CD14-positive monocyte (primary cell): ENCODE measurements at regions not wholly inside any gene's neighbourhood (a gene's known extent, or its start where the extent isn't known, plus 50 kb on each side); places are given as distances from the start of the nearest gene placed in this dataset.
A peak's percentile ranks its signal among the peaks of the same experiment; 100 is the strongest.

ENCODE experiments used
- DNase-seq, 3 donors: peaks; one replicate each; pipeline ENCODE4 v3.0.0-alpha.2; 2011 to 2022
- H2AFZ ChIP-seq: 2 replicates; pipeline ENCODE4 v1.6.0; 2012; ENCODE audit warnings: mild to moderate bottlenecking, low read depth, low read length, inconsistent platforms; ENCODE audit not compliant: insufficient read depth, poor library complexity, severe bottlenecking
- H3K27ac ChIP-seq, 2 donors: 1 replicate in 1 of 2; 2 replicates in 1 of 2; pipeline ENCODE4 v1.5.1; 2012 to 2013; ENCODE audit warnings: low read length in 2 of 2, control low read depth in 1 of 2, inconsistent platforms in 1 of 2, low read depth in 1 of 2, mild to moderate bottlenecking in 1 of 2
- H3K27me3 ChIP-seq, 2 donors: one replicate each; pipeline versions ENCODE4 v1.6.0 to v1.6.1; 2011 to 2013; ENCODE audit warnings: low read length in 2 of 2; ENCODE audit not compliant: control insufficient read depth in 2 of 2, insufficient read depth in 2 of 2
- H3K36me3 ChIP-seq, 2 donors: replicated peaks in 1 of 2; 1 replicate in 1 of 2; 2 replicates in 1 of 2; pipeline versions ENCODE4 v1.5.1 to v1.6.1; 2012 to 2013; ENCODE audit warnings: low read length in 2 of 2, control low read depth in 1 of 2, inconsistent platforms in 1 of 2, mild to moderate bottlenecking in 1 of 2; ENCODE audit not compliant: insufficient read depth in 2 of 2, control insufficient read depth in 1 of 2
- H3K4me1 ChIP-seq, 2 donors: 1 replicate in 1 of 2; 2 replicates in 1 of 2; pipeline versions ENCODE4 v1.5.1 to v1.6.1; 2012 to 2013; ENCODE audit warnings: low read length in 2 of 2, control low read depth in 1 of 2, inconsistent platforms in 1 of 2, mild to moderate bottlenecking in 1 of 2, moderate library complexity in 1 of 2; ENCODE audit not compliant: insufficient read depth in 2 of 2, control insufficient read depth in 1 of 2
- H3K4me2 ChIP-seq: replicated peaks from 2 replicates; pipeline ENCODE3; 2012; ENCODE audit warnings: low read length, moderate library complexity, mild to moderate bottlenecking; ENCODE audit not compliant: poor library complexity, severe bottlenecking; ENCODE audit errors: extremely low read depth
- H3K4me3 ChIP-seq, 3 experiments: fragments of 200-600 bp in 1 of 3; sonication (generic) in 1 of 3; replicated peaks in 1 of 3; 1 replicate in 2 of 3; 2 replicates in 1 of 3; pipeline ENCODE4 v1.5.1; 2011 to 2013; ENCODE audit warnings: low read length in 3 of 3, mild to moderate bottlenecking in 3 of 3, control low read depth in 2 of 3, low read depth in 2 of 3, inconsistent platforms in 1 of 3, moderate library complexity in 1 of 3
- H3K79me2 ChIP-seq: 2 replicates; pipeline ENCODE4 v1.6.0; 2012; ENCODE audit warnings: mild to moderate bottlenecking, control low read depth, inconsistent platforms, low read length, moderate library complexity; ENCODE audit not compliant: insufficient read depth
- H3K9ac ChIP-seq: 2 replicates; pipeline ENCODE4 v1.6.0; 2017; ENCODE audit warnings: low read length, mild to moderate bottlenecking; ENCODE audit not compliant: insufficient read depth, poor library complexity, severe bottlenecking
- H3K9me3 ChIP-seq, 2 donors: replicated peaks in 1 of 2; 1 replicate in 1 of 2; 2 replicates in 1 of 2; pipeline versions ENCODE4 v1.5.1 to v1.6.1; 2012 to 2013; ENCODE audit warnings: low read length in 2 of 2, control low read depth in 1 of 2; ENCODE audit not compliant: control insufficient read depth in 1 of 2, insufficient read depth in 1 of 2
- H4K20me1 ChIP-seq: 2 replicates; pipeline ENCODE4 v1.6.0; 2012; ENCODE audit warnings: mild to moderate bottlenecking, low read length, control low read depth, moderate library complexity; ENCODE audit not compliant: insufficient read depth
- H3K27ac Mint-ChIP-seq, 7 donors: one replicate each; pipeline ENCODE4 v1.8.0; 2020; ENCODE audit warnings: mild to moderate bottlenecking in 7 of 7, mixed read lengths in 7 of 7, moderate library complexity in 6 of 7, inconsistent platforms in 2 of 7
- H3K27me3 Mint-ChIP-seq, 3 donors: one replicate each; pipeline ENCODE4 v1.8.0; 2021 to 2022; ENCODE audit warnings: low read depth in 3 of 3, mild to moderate bottlenecking in 3 of 3, mixed read lengths in 3 of 3, moderate library complexity in 3 of 3, inconsistent platforms in 1 of 3
- H3K36me3 Mint-ChIP-seq, 2 donors: one replicate each; pipeline ENCODE4 v1.8.0; 2020; ENCODE audit warnings: mixed read lengths in 2 of 2, inconsistent platforms in 1 of 2, mild to moderate bottlenecking in 1 of 2
- H3K4me1 Mint-ChIP-seq: one replicate; pipeline ENCODE4 v1.8.0; 2020; ENCODE audit warnings: mild to moderate bottlenecking, mixed read lengths
- H3K4me3 Mint-ChIP-seq, 2 donors: one replicate each; pipeline ENCODE4 v1.8.0; 2020; ENCODE audit warnings: mild to moderate bottlenecking in 2 of 2, mixed read lengths in 2 of 2, moderate library complexity in 1 of 2
- H3K9me3 Mint-ChIP-seq, 7 donors: one replicate each; pipeline ENCODE4 v1.8.0; 2020 to 2022; ENCODE audit warnings: mixed read lengths in 7 of 7, mild to moderate bottlenecking in 6 of 7, moderate library complexity in 6 of 7, inconsistent platforms in 2 of 7
- WGBS: methylation state at CpG from one replicate; pipeline ENCODE4 v1.1.5; 2013; ENCODE audit warnings: missing lambda C conversion rate; ENCODE audit not compliant: insufficient coverage; 5-methylcytosine and 5-hydroxymethylcytosine counted together
- intact Hi-C, 2 donors: fragments of 100-400 bp; cut with micrococcal nuclease; formaldehyde crosslinking; loops; one replicate each; pipeline versions ENCODE4 v1.15.0 to v1.15.1; 2023
- TF ChIP-seq, protein P1 (sequence below): fragments of 200-600 bp; IDR thresholded peaks from one replicate; pipeline ENCODE4 v1.8.0; 2022; ENCODE audit warnings: antibody characterized with exemption, mild to moderate bottlenecking

- peaks cover 3 to 11% (median 9%) of the 10 kb centered on the region in 7 donors for H3K9me3 Mint-ChIP-seq
- H3K4me1 Mint-ChIP-seq: peaks cover 19% of the 10 kb centered on the region
- intact Hi-C loops: no loop called here
- no peaks in the 10 kb centered on the region for H3K79me2 ChIP-seq
- H3K27ac Mint-ChIP-seq: no peak overlapping the region
- 78% methylated on average over 1 of the region's 2 CpGs for WGBS
- H3K4me3 Mint-ChIP-seq: no peak overlapping the region
- TF ChIP-seq, protein P1, sequence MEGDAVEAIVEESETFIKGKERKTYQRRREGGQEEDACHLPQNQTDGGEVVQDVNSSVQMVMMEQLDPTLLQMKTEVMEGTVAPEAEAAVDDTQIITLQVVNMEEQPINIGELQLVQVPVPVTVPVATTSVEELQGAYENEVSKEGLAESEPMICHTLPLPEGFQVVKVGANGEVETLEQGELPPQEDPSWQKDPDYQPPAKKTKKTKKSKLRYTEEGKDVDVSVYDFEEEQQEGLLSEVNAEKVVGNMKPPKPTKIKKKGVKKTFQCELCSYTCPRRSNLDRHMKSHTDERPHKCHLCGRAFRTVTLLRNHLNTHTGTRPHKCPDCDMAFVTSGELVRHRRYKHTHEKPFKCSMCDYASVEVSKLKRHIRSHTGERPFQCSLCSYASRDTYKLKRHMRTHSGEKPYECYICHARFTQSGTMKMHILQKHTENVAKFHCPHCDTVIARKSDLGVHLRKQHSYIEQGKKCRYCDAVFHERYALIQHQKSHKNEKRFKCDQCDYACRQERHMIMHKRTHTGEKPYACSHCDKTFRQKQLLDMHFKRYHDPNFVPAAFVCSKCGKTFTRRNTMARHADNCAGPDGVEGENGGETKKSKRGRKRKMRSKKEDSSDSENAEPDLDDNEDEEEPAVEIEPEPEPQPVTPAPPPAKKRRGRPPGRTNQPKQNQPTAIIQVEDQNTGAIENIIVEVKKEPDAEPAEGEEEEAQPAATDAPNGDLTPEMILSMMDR: no peak
- H3K9ac ChIP-seq: no peak overlapping the region
- no peak overlapping the region for H2AFZ ChIP-seq
- H3K4me3 ChIP-seq: no peak overlapping the region
- H3K4me2 ChIP-seq: no peak overlapping the region
- peaks cover 0 to 15% of the 10 kb centered on the region in 2 donors for H3K4me1 ChIP-seq
- H3K27me3 Mint-ChIP-seq: peaks cover 0 to 2% (median 0%) of the 10 kb centered on the region in 3 donors
- no peaks in the 10 kb centered on the region for H3K27me3 ChIP-seq
- no peaks in the 10 kb centered on the region for H3K36me3 ChIP-seq
- no peaks in the 10 kb centered on the region for H3K9me3 ChIP-seq
- no peak for DNase-seq
- no peaks in the 10 kb centered on the region for H4K20me1 ChIP-seq
- H3K27ac ChIP-seq: no peak overlapping the region
- H3K36me3 Mint-ChIP-seq: no peaks in the 10 kb centered on the region
Measured at GRCh38 chr6:156638581-156638980, 138.6 kb upstream of the ARID1B start.

- intact Hi-C loops: no loop called here
- peak overlapping the region in 1 of 2 donors; percentile 46 for H3K27ac ChIP-seq
- no peaks in the 10 kb centered on the region for H3K36me3 Mint-ChIP-seq
- H3K9ac ChIP-seq: no peak overlapping the region
- H3K9me3 ChIP-seq: peaks cover 0 to 5% of the 10 kb centered on the region in 2 donors
- H3K27me3 ChIP-seq: no peaks in the 10 kb centered on the region
- no peaks in the 10 kb centered on the region for H4K20me1 ChIP-seq
- peaks cover 0 to 9% (median 2%) of the 10 kb centered on the region in 7 donors for H3K9me3 Mint-ChIP-seq
- H3K4me3 Mint-ChIP-seq: peak overlapping the region; percentile 74 to 91
- peak overlapping the region; percentile 72 for H2AFZ ChIP-seq
- no peaks in the 10 kb centered on the region for H3K36me3 ChIP-seq
- peak overlapping the region; percentile 0 to 60 (median 27) for H3K4me3 ChIP-seq
- peaks cover 16% of the 10 kb centered on the region for H3K4me1 Mint-ChIP-seq
- DNase-seq: no peak
- H3K27me3 Mint-ChIP-seq: peaks cover 0 to 2% (median 0%) of the 10 kb centered on the region in 3 donors
- peaks cover 0 to 15% of the 10 kb centered on the region in 2 donors for H3K4me1 ChIP-seq
- H3K27ac Mint-ChIP-seq: peak overlapping the region in 3 of 7 donors; percentile 50 to 81 (median 51)
- WGBS: 29% methylated on average over 7 of the region's 9 CpGs
- TF ChIP-seq, protein P1: no peak
- H3K4me2 ChIP-seq: peak overlapping the region; percentile 60
- no peaks in the 10 kb centered on the region for H3K79me2 ChIP-seq
Measured at GRCh38 chr6:156634951-156635371, 142.2 kb upstream of the ARID1B start.
